ENCODE measurements at regions not wholly inside any gene's neighbourhood (a gene's known extent, or its start where the extent isn't known, plus 50 kb on each side); places are given as distances from the start of the nearest gene placed in this dataset.

DNA sequence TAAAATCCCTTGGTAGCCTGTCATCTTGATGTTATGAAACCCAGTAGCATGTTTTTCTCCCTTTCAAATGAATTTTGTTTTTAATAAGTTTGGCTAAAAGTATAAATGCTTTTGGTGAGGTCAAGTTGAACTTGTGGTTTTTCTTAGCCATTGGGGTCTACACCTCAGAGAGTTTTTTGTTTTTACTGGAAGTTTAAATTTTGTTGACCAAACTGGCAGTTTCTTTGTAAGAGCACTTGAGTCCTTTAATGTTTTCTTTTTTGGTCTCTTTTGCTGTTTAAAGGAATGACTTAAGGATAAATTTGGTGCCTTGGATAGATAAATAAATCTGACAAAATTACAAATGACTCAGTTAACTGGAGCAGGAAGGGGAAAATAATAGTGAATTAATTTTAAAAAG lies 577.3 kb downstream of the SATB2 start:
- Histone ChIP-seq H3K27ac (no peak overlapping the region), H3K4me3 (no peak overlapping the region), H3K27me3 (no peaks in the 10 kb centered on the region), H3K36me3 (no peaks in the 10 kb centered on the region), H3K4me1 (no peaks in the 10 kb centered on the region), H3K9me3 (no peaks in the 10 kb centered on the region)
- ATAC-seq (no peak), DNase-seq (no peak)
- intact Hi-C loops (cut with DNase I): no loop called here
- no peak for TF ChIP-seq CTCF (IDR thresholded peaks at IDR 0.05)

DNA sequence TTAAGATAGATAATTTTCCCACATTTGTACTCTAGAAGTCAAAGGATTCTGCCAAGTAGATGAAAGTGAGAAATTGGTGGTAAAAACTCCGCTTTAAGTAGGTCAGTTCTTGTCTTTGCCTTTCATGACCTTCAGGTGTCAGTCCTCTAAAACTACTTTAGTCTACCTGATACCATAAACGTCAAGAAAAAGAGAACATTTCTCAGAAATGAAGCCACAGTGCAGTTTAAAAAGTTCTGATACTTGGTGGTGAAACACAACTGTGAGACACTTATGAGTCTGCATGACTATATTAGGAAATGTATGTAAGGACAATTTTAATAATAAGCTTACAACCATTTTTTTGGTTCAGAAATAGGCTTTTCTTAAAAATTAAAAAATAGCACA lies 583.3 kb downstream of the SATB2 start:
- TF ChIP-seq CTCF (IDR thresholded peaks at IDR 0.05): no peak
- no peaks in the 10 kb centered on the region for H3K4me1 ChIP-seq
- 54 to 56% methylated on average over 2 of the region's 2 CpGs for WGBS, 2 donors
- no peak overlapping the region for H3K4me3 ChIP-seq
- intact Hi-C loops (cut with DNase I): no loop called here
- no peak for DNase-seq
- H3K27me3 ChIP-seq: no peaks in the 10 kb centered on the region
- H3K27ac ChIP-seq: no peak overlapping the region
- H3K36me3 ChIP-seq: no peaks in the 10 kb centered on the region
- peaks cover 0 to 3% (median 0%) of the 10 kb centered on the region in 11 donors for H3K9me3 ChIP-seq
- ATAC-seq: no peak

- no peak for ATAC-seq
- Histone ChIP-seq H3K27ac (no peak overlapping the region), H3K4me3 (no peak overlapping the region), H3K4me1 (no peaks in the 10 kb centered on the region), H3K27me3 (no peaks in the 10 kb centered on the region), H3K9me3 (peaks cover 0 to 3% (median 0%) of the 10 kb centered on the region in 11 donors), H3K36me3 (no peaks in the 10 kb centered on the region)
- intact Hi-C loops (cut with DNase I): no loop called here
- TF ChIP-seq CTCF (IDR thresholded peaks at IDR 0.05): no peak
- 77 to 78% methylated on average over 8 of the region's 8 CpGs for WGBS, 2 donors
- DNase-seq: no peak
Measured at GRCh38 chr2:198873503-198874471, 584.0 kb downstream of the SATB2 start.

GRCh38 chr2:198863655-198864054 lies 594.1 kb downstream of the SATB2 start:
- Histone ChIP-seq H3K4me1 (no peaks in the 10 kb centered on the region), H3K4me3 (no peak overlapping the region), H3K27me3 (no peaks in the 10 kb centered on the region), H3K27ac (no peak overlapping the region), H3K36me3 (no peaks in the 10 kb centered on the region), H3K9me3 (peaks cover 0 to 20% (median 5%) of the 10 kb centered on the region in 11 donors)
- TF ChIP-seq CTCF (IDR thresholded peaks at IDR 0.05): no peak
- DNase-seq: no peak
- WGBS, 2 donors: 67 to 70% methylated on average over 5 of the region's 5 CpGs
- ATAC-seq: no peak
- intact Hi-C loops (cut with DNase I): no loop called here
